Osteocyte (in vitro differentiated cells): ENCODE measurements at regions not wholly inside any gene's neighbourhood (a gene's known extent, or its start where the extent isn't known, plus 50 kb on each side); places are given as distances from the start of the nearest gene placed in this dataset.

Experiments
- DNase-seq: peaks from one replicate; pipeline ENCODE4 v3.0.0; 2021; ENCODE audit warnings: mixed read lengths; ENCODE audit not compliant: unreplicated experiment; ENCODE audit errors: extremely low spot score
- H3K27ac Mint-ChIP-seq: one replicate; pipeline ENCODE4 v1.8.0; 2021; ENCODE audit warnings: mild to moderate bottlenecking, mixed read lengths; ENCODE audit not compliant: unreplicated experiment
- H3K27me3 Mint-ChIP-seq: one replicate; pipeline ENCODE4 v1.8.0; 2021; ENCODE audit warnings: mixed read lengths; ENCODE audit not compliant: unreplicated experiment
- H3K36me3 Mint-ChIP-seq: one replicate; pipeline ENCODE4 v1.8.0; 2021; ENCODE audit warnings: mixed read lengths; ENCODE audit not compliant: unreplicated experiment
- H3K4me1 Mint-ChIP-seq: one replicate; pipeline ENCODE4 v1.8.0; 2021; ENCODE audit warnings: mixed read lengths; ENCODE audit not compliant: unreplicated experiment
- H3K4me3 Mint-ChIP-seq: one replicate; pipeline ENCODE4 v1.8.0; 2021; ENCODE audit warnings: mild to moderate bottlenecking, moderate library complexity, mixed read lengths; ENCODE audit not compliant: unreplicated experiment
- H3K9me3 Mint-ChIP-seq: one replicate; pipeline ENCODE4 v1.8.0; 2021; ENCODE audit warnings: mixed read lengths; ENCODE audit not compliant: unreplicated experiment
- TF ChIP-seq, protein P1 (sequence below): fragments of 200-600 bp; sonication (generic); IDR thresholded peaks from 2 replicates; pipeline ENCODE4 v1.5.0; 2021; ENCODE audit warnings: antibody characterized with exemption, mild to moderate bottlenecking, moderate library complexity

GRCh38 chr14:98364961-98365360, 907.0 kb downstream of the BCL11B start:
- H3K4me1 Mint-ChIP-seq: no peaks in the 10 kb centered on the region
- TF ChIP-seq, protein P1, sequence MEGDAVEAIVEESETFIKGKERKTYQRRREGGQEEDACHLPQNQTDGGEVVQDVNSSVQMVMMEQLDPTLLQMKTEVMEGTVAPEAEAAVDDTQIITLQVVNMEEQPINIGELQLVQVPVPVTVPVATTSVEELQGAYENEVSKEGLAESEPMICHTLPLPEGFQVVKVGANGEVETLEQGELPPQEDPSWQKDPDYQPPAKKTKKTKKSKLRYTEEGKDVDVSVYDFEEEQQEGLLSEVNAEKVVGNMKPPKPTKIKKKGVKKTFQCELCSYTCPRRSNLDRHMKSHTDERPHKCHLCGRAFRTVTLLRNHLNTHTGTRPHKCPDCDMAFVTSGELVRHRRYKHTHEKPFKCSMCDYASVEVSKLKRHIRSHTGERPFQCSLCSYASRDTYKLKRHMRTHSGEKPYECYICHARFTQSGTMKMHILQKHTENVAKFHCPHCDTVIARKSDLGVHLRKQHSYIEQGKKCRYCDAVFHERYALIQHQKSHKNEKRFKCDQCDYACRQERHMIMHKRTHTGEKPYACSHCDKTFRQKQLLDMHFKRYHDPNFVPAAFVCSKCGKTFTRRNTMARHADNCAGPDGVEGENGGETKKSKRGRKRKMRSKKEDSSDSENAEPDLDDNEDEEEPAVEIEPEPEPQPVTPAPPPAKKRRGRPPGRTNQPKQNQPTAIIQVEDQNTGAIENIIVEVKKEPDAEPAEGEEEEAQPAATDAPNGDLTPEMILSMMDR: no peak
- no peak for DNase-seq
- H3K36me3 Mint-ChIP-seq: no peaks in the 10 kb centered on the region
- no peaks in the 10 kb centered on the region for H3K27me3 Mint-ChIP-seq
- no peak overlapping the region for H3K27ac Mint-ChIP-seq
- H3K9me3 Mint-ChIP-seq: peaks cover 49% of the 10 kb centered on the region
- H3K4me3 Mint-ChIP-seq: no peak overlapping the region

DNA sequence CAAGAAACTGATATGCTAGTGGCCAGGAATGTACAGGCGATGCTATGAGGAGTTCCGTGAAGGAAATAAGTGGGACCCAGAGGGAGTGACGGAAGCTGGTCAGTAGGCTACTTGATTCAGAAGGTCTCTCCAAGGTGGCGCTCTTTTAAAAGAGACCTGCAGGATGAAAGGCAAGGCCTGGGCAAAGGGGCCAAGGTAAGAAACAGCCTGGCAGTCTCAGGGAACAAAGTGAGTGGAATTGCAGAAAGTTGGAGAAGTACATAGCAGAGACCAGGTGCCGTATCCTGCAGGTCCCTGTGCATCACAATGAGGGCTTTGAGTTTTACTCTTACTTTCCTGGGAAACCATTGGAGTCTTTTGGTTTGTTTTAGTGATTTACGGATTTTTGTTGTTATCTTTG, 905.6 kb downstream of the BCL11B start:
- Mint-ChIP-seq H3K27me3 (no peaks in the 10 kb centered on the region), H3K27ac (no peak overlapping the region), H3K36me3 (no peaks in the 10 kb centered on the region), H3K4me1 (no peaks in the 10 kb centered on the region), H3K9me3 (peaks cover 46% of the 10 kb centered on the region), H3K4me3 (no peak overlapping the region)
- TF ChIP-seq, protein P1: no peak
- DNase-seq: no peak

DNA sequence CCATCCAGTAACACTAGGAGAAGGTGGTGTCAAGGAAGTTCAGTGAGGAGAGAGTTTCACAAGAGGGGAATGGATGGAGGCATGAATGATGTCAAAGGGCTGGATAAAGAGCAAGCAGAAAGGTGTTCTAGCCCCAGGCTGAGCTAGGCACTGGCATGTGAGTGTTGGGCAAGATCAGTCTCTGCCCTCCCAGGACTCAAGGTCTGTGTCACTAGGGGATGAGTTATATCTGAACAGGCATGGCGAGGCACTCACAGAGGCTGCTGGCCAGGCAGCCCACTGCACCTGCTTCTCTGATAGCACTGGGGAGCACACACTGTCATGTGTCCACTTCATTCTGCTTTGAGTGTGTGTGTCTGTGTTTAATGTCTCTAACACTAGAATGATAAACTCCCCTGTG, 903.8 kb downstream of the BCL11B start:
- no peaks in the 10 kb centered on the region for H3K4me1 Mint-ChIP-seq
- peaks cover 53% of the 10 kb centered on the region for H3K9me3 Mint-ChIP-seq
- no peaks in the 10 kb centered on the region for H3K27me3 Mint-ChIP-seq
- no peak for DNase-seq
- no peak overlapping the region for H3K4me3 Mint-ChIP-seq
- no peaks in the 10 kb centered on the region for H3K36me3 Mint-ChIP-seq
- H3K27ac Mint-ChIP-seq: no peak overlapping the region
- TF ChIP-seq, protein P1: no peak

DNA sequence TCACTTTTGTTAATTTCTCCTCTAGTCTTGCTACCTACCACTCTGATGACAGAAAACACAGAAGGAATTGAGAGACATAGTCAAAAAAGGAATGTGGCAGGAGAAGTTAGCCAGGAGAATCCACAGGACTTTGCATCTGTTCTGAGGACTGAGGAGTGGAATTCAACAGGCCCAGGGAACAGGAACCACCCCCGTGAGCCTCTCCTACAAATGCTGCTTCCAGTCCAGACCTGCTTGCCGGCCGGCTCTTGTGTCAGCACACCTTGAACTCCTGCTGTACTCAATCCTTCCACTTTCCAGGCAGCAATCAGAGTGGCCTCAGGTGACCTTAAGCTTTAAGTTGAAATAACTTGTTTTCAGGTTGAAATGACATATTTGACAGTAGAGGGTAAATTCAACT, 903.1 kb downstream of the BCL11B start:
- no peak for DNase-seq
- Mint-ChIP-seq H3K4me1 (no peaks in the 10 kb centered on the region), H3K36me3 (no peaks in the 10 kb centered on the region), H3K4me3 (no peak overlapping the region), H3K9me3 (peaks cover 56% of the 10 kb centered on the region), H3K27me3 (no peaks in the 10 kb centered on the region), H3K27ac (no peak overlapping the region)
- TF ChIP-seq, protein P1: no peak

- H3K27me3 Mint-ChIP-seq: no peaks in the 10 kb centered on the region
- TF ChIP-seq, protein P1: no peak
- H3K36me3 Mint-ChIP-seq: no peaks in the 10 kb centered on the region
- H3K27ac Mint-ChIP-seq: no peak overlapping the region
- H3K4me1 Mint-ChIP-seq: no peaks in the 10 kb centered on the region
- H3K9me3 Mint-ChIP-seq: peaks cover 61% of the 10 kb centered on the region
- no peak for DNase-seq
- no peak overlapping the region for H3K4me3 Mint-ChIP-seq
These were observed 902.7 kb downstream of the BCL11B start for GRCh38 chr14:98369344-98369743.
